MCF 10A (cell line): ENCODE measurements at regions not wholly inside any gene's neighbourhood (a gene's known extent, or its start where the extent isn't known, plus 50 kb on each side); places are given as distances from the start of the nearest gene placed in this dataset.
"Not testable (repeated sequence)": the region's sequence is repeated elsewhere in the genome, so short reads cannot be mapped to it uniquely, and the experiment has no call there.

Experiments used
- BruUV-seq: library from RNA; stranded (reverse); fragments of 400-500 nt; replicated peaks from 2 replicates; lab custom pipeline; 2021; lab: Mats Ljungman, UMichigan
- CTCF ChIA-PET: fragments of 300-600 bp; sonication (Branson Sonifier 250); formaldehyde crosslinking; extraction: SDS; loops from one replicate; lab custom pipeline; 2021; ENCODE audit warnings: antibody characterized with exemption, inconsistent platforms; lab: Yijun Ruan, JAX
- POLR2A ChIA-PET: fragments of 300-600, 350-650 bp; sonication (Branson Sonifier 250); formaldehyde crosslinking; extraction: SDS; loops from one replicate; lab custom pipeline; 2020; ENCODE audit warnings: antibody characterized with exemption, inconsistent platforms; lab: Yijun Ruan, JAX
- DNase-seq: peaks from one replicate; pipeline ENCODE4 v3.0.0-alpha.2; 2018; ENCODE audit not compliant: unreplicated experiment
- H3K27ac Mint-ChIP-seq: one replicate; pipeline ENCODE4 v1.8.0; 2022; ENCODE audit warnings: mild to moderate bottlenecking, low read depth, mixed read lengths; ENCODE audit not compliant: unreplicated experiment
- H3K27me3 Mint-ChIP-seq: one replicate; pipeline ENCODE4 v1.8.0; 2022; ENCODE audit warnings: mixed read lengths; ENCODE audit not compliant: insufficient read depth, unreplicated experiment
- H3K36me3 Mint-ChIP-seq: one replicate; pipeline ENCODE4 v1.8.0; 2022; ENCODE audit warnings: mild to moderate bottlenecking, moderate library complexity, mixed read lengths; ENCODE audit not compliant: insufficient read depth, unreplicated experiment
- H3K4me1 Mint-ChIP-seq: one replicate; pipeline ENCODE4 v1.8.0; 2022; ENCODE audit warnings: mixed read lengths; ENCODE audit not compliant: insufficient read depth, unreplicated experiment
- H3K4me3 Mint-ChIP-seq: one replicate; pipeline ENCODE4 v1.8.0; 2022; ENCODE audit warnings: mild to moderate bottlenecking, moderate library complexity, mixed read lengths; ENCODE audit not compliant: unreplicated experiment
- H3K9me3 Mint-ChIP-seq: one replicate; pipeline ENCODE4 v1.8.0; 2022; ENCODE audit warnings: mixed read lengths; ENCODE audit not compliant: unreplicated experiment
- CTCF ChIP-seq: fragments of 200-600 bp; IDR thresholded peaks from one replicate; pipeline ENCODE4 v1.8.0; 2022; ENCODE audit warnings: antibody characterized with exemption, mild to moderate bottlenecking; ENCODE audit not compliant: unreplicated experiment
- intact Hi-C: fragments of 100-400 bp; cut with micrococcal nuclease; formaldehyde crosslinking; loops from 2 replicates; pipeline ENCODE4 v1.14.1; 2022

GRCh38 chr13:112261924-112262323 lies 114.2 kb upstream of the SPACA7 start:
- no TSS peak for BruUV-seq
- ChIA-PET CTCF (no interaction called here), POLR2A (no interaction called here)
- Mint-ChIP-seq H3K9me3 (peaks cover 29% of the 10 kb centered on the region), H3K4me1 (no peaks in the 10 kb centered on the region), H3K27me3 (no peaks in the 10 kb centered on the region), H3K4me3 (no peak overlapping the region), H3K36me3 (no peaks in the 10 kb centered on the region), H3K27ac (no peak overlapping the region)
- intact Hi-C loops: no loop called here
- no peak for TF ChIP-seq CTCF
- DNase-seq: no peak

- POLR2A ChIA-PET: no interaction called here
- BruUV-seq: no TSS peak
- CTCF ChIA-PET: interaction anchor here (0.7 kb wide), 1 partner anchor 184 kb away, joined by 4 read pairs; no protein-coding TSS in a partner anchor
- Mint-ChIP-seq H3K27ac (no peak overlapping the region), H3K36me3 (no peaks in the 10 kb centered on the region), H3K27me3 (no peaks in the 10 kb centered on the region), H3K4me1 (no peaks in the 10 kb centered on the region), H3K4me3 (no peak overlapping the region), H3K9me3 (peaks cover 29% of the 10 kb centered on the region)
- intact Hi-C loops: no loop called here
- no peak for DNase-seq
- no peak for TF ChIP-seq CTCF
Measured at GRCh38 chr13:112263152-112263551, 113.0 kb upstream of the SPACA7 start.

GRCh38 chr13:112267660-112268059 lies 108.5 kb upstream of the SPACA7 start:
- no peaks in the 10 kb centered on the region for H3K4me1 Mint-ChIP-seq
- H3K4me3 Mint-ChIP-seq: no peak overlapping the region
- ChIA-PET POLR2A (no interaction called here), CTCF (no interaction called here)
- H3K9me3 Mint-ChIP-seq: peaks cover 15% of the 10 kb centered on the region
- intact Hi-C loops: no loop called here
- H3K36me3 Mint-ChIP-seq: peaks cover 7% of the 10 kb centered on the region
- TF ChIP-seq CTCF: no peak
- H3K27me3 Mint-ChIP-seq: no peaks in the 10 kb centered on the region
- no peak for DNase-seq
- no peak overlapping the region for H3K27ac Mint-ChIP-seq
- BruUV-seq: no TSS peak

GRCh38 chr13:112270951-112271350 lies 105.2 kb upstream of the SPACA7 start:
- intact Hi-C loops: no loop called here
- Mint-ChIP-seq H3K4me3 (no peak overlapping the region), H3K27me3 (no peaks in the 10 kb centered on the region), H3K4me1 (no peaks in the 10 kb centered on the region), H3K27ac (no peak overlapping the region), H3K36me3 (peaks cover 7% of the 10 kb centered on the region), H3K9me3 (peaks cover 25% of the 10 kb centered on the region)
- CTCF ChIA-PET: interaction anchor here (0.7 kb wide), 1 partner anchor 66 kb away, joined by 3 read pairs; no protein-coding TSS in a partner anchor
- BruUV-seq: no TSS peak
- no peak for TF ChIP-seq CTCF
- POLR2A ChIA-PET: no interaction called here
- DNase-seq: no peak

GRCh38 chr13:112286733-112287132 lies 89.4 kb upstream of the SPACA7 start:
- H3K4me3 Mint-ChIP-seq, intact Hi-C loops, H3K9me3 Mint-ChIP-seq, DNase-seq, H3K27ac Mint-ChIP-seq, POLR2A ChIA-PET, H3K4me1 Mint-ChIP-seq, H3K27me3 Mint-ChIP-seq, H3K36me3 Mint-ChIP-seq, CTCF ChIA-PET, BruUV-seq: not testable (repeated sequence)
